GM12878 (cell line): ENCODE measurements at regions not wholly inside any gene's neighbourhood (a gene's known extent, or its start where the extent isn't known, plus 50 kb on each side); places are given as distances from the start of the nearest gene placed in this dataset.

Experiments
- ATAC-seq: fragments of 200-7000 bp; cut with Tn5 transposase; 3 replicates; pipeline ENCODE4 v1.9.1; 2020; ENCODE audit warnings: mild to moderate bottlenecking, moderate library complexity
- BruUV-seq: library from RNA; stranded (reverse); fragments of 400-500 nt; replicated peaks from 2 replicates; lab custom pipeline; 2021; lab: Mats Ljungman, UMichigan
- CTCF ChIA-PET: fragments of 300-600 bp; sonication (Branson Sonifier 250); formaldehyde crosslinking; extraction: SDS; loops from one replicate; lab custom pipeline; 2021; ENCODE audit warnings: inconsistent platforms; lab: Yijun Ruan, JAX
- POLR2A ChIA-PET: fragments of 350-600 bp; formaldehyde crosslinking; extraction: SDS; loops from one replicate; lab custom pipeline; 2021; ENCODE audit warnings: inconsistent platforms; lab: Charles Lee
- RAD21 ChIA-PET: fragments of 300-600 bp; sonication (Branson Sonifier 250); formaldehyde crosslinking; loops from one replicate; lab custom pipeline; 2023; ENCODE audit warnings: antibody characterized with exemption; ENCODE audit not compliant: unreplicated experiment; lab: Charles Lee
- SMC1A ChIA-PET: fragments of 300-600 bp; sonication (Branson Sonifier 250); formaldehyde crosslinking; loops from one replicate; lab custom pipeline; 2023; ENCODE audit not compliant: unreplicated experiment, uncharacterized antibody; lab: Charles Lee
- DNase-seq: peaks from one replicate; pipeline ENCODE4 v3.0.0-alpha.2; 2011; ENCODE audit warnings: low read depth, low spot score
- FAIRE-seq: peaks from 3 replicates; lab custom pipeline; 2011; peaks lifted over from hg19 to GRCh38; lab: Jason Lieb, UNC
- H2AFZ ChIP-seq: 2 replicates; pipeline ENCODE4 v1.6.0; 2011; ENCODE audit warnings: low read depth, low read length, control low read depth; ENCODE audit not compliant: control insufficient read depth
- H3K27ac ChIP-seq: 2 replicates; pipeline ENCODE4 v1.5.1; 2011; ENCODE audit warnings: control low read depth; ENCODE audit not compliant: control insufficient read depth, insufficient read depth
- H3K27me3 ChIP-seq, 2 experiments: replicated peaks in 1 of 2; 2 replicates each; pipeline versions ENCODE4 v1.6.0 to v1.6.1; 2011; ENCODE audit warnings: low read length in 1 of 2; ENCODE audit not compliant: control insufficient read depth in 2 of 2, insufficient read depth in 2 of 2
- H3K36me3 ChIP-seq, 2 experiments: 2 replicates each; pipeline ENCODE4 v1.5.1; 2011; ENCODE audit warnings: low read length in 1 of 2; ENCODE audit not compliant: control insufficient read depth in 2 of 2, insufficient read depth in 2 of 2
- H3K4me1 ChIP-seq: 2 replicates; pipeline ENCODE4 v1.6.1; 2011; ENCODE audit warnings: mild to moderate bottlenecking, low read length, moderate library complexity, mixed read lengths; ENCODE audit not compliant: control insufficient read depth, insufficient read depth
- H3K4me2 ChIP-seq: 2 replicates; pipeline ENCODE4 v1.6.0; 2011; ENCODE audit warnings: control low read depth; ENCODE audit not compliant: control insufficient read depth, insufficient read depth
- H3K4me3 ChIP-seq: fragments of 200-600 bp; sonication (generic); 2 replicates; pipeline ENCODE4 v1.5.1; 2016
- H3K79me2 ChIP-seq: 2 replicates; pipeline ENCODE4 v1.6.0; 2011; ENCODE audit warnings: low read length; ENCODE audit not compliant: control insufficient read depth, insufficient read depth
- H3K9ac ChIP-seq: 2 replicates; pipeline ENCODE4 v1.8.0; 2011; ENCODE audit warnings: low read length, control low read depth, mixed read lengths; ENCODE audit not compliant: control insufficient read depth, insufficient read depth
- H3K9me3 ChIP-seq: replicated peaks from 3 replicates; pipeline ENCODE4 v1.5.1; 2011; ENCODE audit warnings: mild to moderate bottlenecking, low read length; ENCODE audit not compliant: control insufficient read depth, insufficient read depth
- H4K20me1 ChIP-seq: 2 replicates; pipeline ENCODE4 v1.6.0; 2011; ENCODE audit not compliant: control insufficient read depth, insufficient read depth
- DPF2 ChIP-seq: fragments of 450-650 bp; IDR thresholded peaks from 2 replicates; pipeline ENCODE4 v1.6.1; 2017; ENCODE audit warnings: mild to moderate bottlenecking
- USF1 ChIP-seq: IDR thresholded peaks from 2 replicates; pipeline ENCODE4 v1.6.1; 2011; ENCODE audit warnings: borderline replicate concordance, low read depth, mild to moderate bottlenecking, moderate library complexity, mixed read lengths, low read length; ENCODE audit not compliant: insufficient read depth; ENCODE audit errors: extremely low read length
- WGBS: methylation state at CpG from one replicate; pipeline ENCODE4 v1.1.6; 2016; ENCODE audit warnings: low lambda C conversion rate; ENCODE audit not compliant: insufficient replicate concordance, insufficient coverage; ENCODE audit errors: missing lambda C conversion rate; 5-methylcytosine and 5-hydroxymethylcytosine counted together
- in situ Hi-C: fragments of 300-500 bp; cut with MboI; formaldehyde crosslinking; loops from 9 replicates; pipeline ENCODE4 v1.14.3; 2018; ENCODE audit warnings: mixed read lengths
- intact Hi-C: fragments of 100-400 bp; cut with micrococcal nuclease; formaldehyde crosslinking; loops from one replicate; pipeline ENCODE4 v1.14.2; 2022; ENCODE audit not compliant: unreplicated experiment

- no TSS peak for BruUV-seq
- H3K4me1 ChIP-seq = no peaks in the 10 kb centered on the region
- ChIA-PET RAD21 (no interaction called here), CTCF (interaction anchor here (0.5 kb wide), 1 partner anchor 110 kb away, joined by 3 read pairs; no protein-coding TSS in a partner anchor), POLR2A (no interaction called here), SMC1A (interaction anchor here (1.0 to 1.7 kb wide), 3 partner anchors 10 to 80 kb away, joined by 3 to 5 read pairs (median 4); no protein-coding TSS in a partner anchor)
- in situ Hi-C loops = no loop called here
- TF ChIP-seq DPF2 = no peak
- no peaks in the 10 kb centered on the region for H4K20me1 ChIP-seq
- intact Hi-C loops = no loop called here
- no peaks in the 10 kb centered on the region for H3K79me2 ChIP-seq
- H3K4me3 ChIP-seq = no peak overlapping the region
- no peak overlapping the region for H2AFZ ChIP-seq
- H3K36me3 ChIP-seq = no peaks in the 10 kb centered on the region
- 24% methylated on average over 5 of the region's 5 CpGs for WGBS
- FAIRE-seq (no peak), DNase-seq (no peak), ATAC-seq (no peak)
- no peak overlapping the region for H3K4me2 ChIP-seq
- H3K9me3 ChIP-seq = no peaks in the 10 kb centered on the region
- no peak overlapping the region for H3K9ac ChIP-seq
- no peaks in the 10 kb centered on the region for H3K27me3 ChIP-seq
- no peak overlapping the region for H3K27ac ChIP-seq
These were observed 154.5 kb upstream of the CCDC68 start for GRCh38 chr18:55113800-55114199.

GRCh38 chr18:55111271-55111670 lies 152.0 kb upstream of the CCDC68 start:
- H3K27ac ChIP-seq = no peak overlapping the region
- no TSS peak for BruUV-seq
- no peaks in the 10 kb centered on the region for H3K27me3 ChIP-seq
- ChIA-PET CTCF (no interaction called here), RAD21 (no interaction called here), POLR2A (no interaction called here), SMC1A (no interaction called here)
- no peak overlapping the region for H3K9ac ChIP-seq
- FAIRE-seq (no peak), ATAC-seq (no peak), DNase-seq (no peak)
- no peaks in the 10 kb centered on the region for H3K79me2 ChIP-seq
- intact Hi-C loops = no loop called here
- H3K4me1 ChIP-seq = no peaks in the 10 kb centered on the region
- H3K4me3 ChIP-seq = no peak overlapping the region
- no peaks in the 10 kb centered on the region for H3K36me3 ChIP-seq
- no peak overlapping the region for H2AFZ ChIP-seq
- no peak for TF ChIP-seq USF1
- no peaks in the 10 kb centered on the region for H4K20me1 ChIP-seq
- no peaks in the 10 kb centered on the region; the same call in 2 of the 3 replicates for H3K9me3 ChIP-seq
- in situ Hi-C loops = no loop called here
- no peak overlapping the region for H3K4me2 ChIP-seq
